Stomach (tissue), 4 donors: ENCODE measurements at regions not wholly inside any gene's neighbourhood (a gene's known extent, or its start where the extent isn't known, plus 50 kb on each side); places are given as distances from the start of the nearest gene placed in this dataset.

Experiments
- EP300 ChIP-seq: sonication (generic); formaldehyde crosslinking; IDR thresholded peaks from one replicate; pipeline ENCODE4 v1.6.1; 2017; ENCODE audit warnings: antibody characterized with exemption
- POLR2A ChIP-seq, 4 donors: fragments of 450-650 bp; IDR thresholded peaks; one replicate each; pipeline ENCODE4 v1.6.1; 2016; ENCODE audit warnings: antibody characterized with exemption in 4 of 4, control low read depth in 2 of 4, mild to moderate bottlenecking in 1 of 4, moderate library complexity in 1 of 4
- POLR2AphosphoS5 ChIP-seq, 3 donors: sonication (generic); formaldehyde crosslinking; IDR thresholded peaks; one replicate each; pipeline ENCODE4 v1.6.1; 2016; ENCODE audit warnings: antibody characterized with exemption in 3 of 3
- TF ChIP-seq, protein P1 (sequence below), 7 experiments: fragments of 450-650 bp in 4 of 7; fragments of 200-600 bp in 3 of 7; sonication (generic) in 3 of 7; IDR thresholded peaks; one replicate each; pipeline ENCODE4 v1.5.1; 2016 to 2019; ENCODE audit warnings: antibody characterized with exemption in 7 of 7, control low read depth in 2 of 7, mild to moderate bottlenecking in 1 of 7

DNA sequence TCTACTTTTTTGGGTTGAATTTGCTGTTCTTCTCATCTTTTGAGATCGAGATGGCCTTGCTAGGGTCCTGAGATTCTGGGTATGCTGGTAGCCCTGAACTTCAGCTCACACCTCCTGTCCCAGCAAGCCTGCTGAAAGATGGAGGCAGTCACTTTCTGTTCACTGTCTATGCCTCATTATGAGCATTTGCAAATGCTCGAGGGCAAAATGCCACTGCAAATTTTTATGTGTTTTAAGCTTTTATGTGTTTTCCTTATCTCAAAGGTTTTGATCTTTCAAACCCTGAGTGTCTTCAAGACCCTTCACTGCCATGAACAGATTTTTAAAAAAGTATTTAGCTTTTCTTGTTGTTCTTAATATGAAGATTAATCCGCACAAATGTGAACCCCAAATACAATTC, 766.7 kb upstream of the HS6ST1 start:
- no peak for TF ChIP-seq POLR2A (IDR thresholded peaks at IDR 0.05)
- TF ChIP-seq, protein P1, sequence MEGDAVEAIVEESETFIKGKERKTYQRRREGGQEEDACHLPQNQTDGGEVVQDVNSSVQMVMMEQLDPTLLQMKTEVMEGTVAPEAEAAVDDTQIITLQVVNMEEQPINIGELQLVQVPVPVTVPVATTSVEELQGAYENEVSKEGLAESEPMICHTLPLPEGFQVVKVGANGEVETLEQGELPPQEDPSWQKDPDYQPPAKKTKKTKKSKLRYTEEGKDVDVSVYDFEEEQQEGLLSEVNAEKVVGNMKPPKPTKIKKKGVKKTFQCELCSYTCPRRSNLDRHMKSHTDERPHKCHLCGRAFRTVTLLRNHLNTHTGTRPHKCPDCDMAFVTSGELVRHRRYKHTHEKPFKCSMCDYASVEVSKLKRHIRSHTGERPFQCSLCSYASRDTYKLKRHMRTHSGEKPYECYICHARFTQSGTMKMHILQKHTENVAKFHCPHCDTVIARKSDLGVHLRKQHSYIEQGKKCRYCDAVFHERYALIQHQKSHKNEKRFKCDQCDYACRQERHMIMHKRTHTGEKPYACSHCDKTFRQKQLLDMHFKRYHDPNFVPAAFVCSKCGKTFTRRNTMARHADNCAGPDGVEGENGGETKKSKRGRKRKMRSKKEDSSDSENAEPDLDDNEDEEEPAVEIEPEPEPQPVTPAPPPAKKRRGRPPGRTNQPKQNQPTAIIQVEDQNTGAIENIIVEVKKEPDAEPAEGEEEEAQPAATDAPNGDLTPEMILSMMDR (IDR thresholded peaks at IDR 0.05) = no peak
- TF ChIP-seq POLR2AphosphoS5 (IDR thresholded peaks at IDR 0.05) = no peak
- no peak for TF ChIP-seq EP300
